GM23248 (cell line): ENCODE measurements at regions not wholly inside any gene's neighbourhood (a gene's known extent, or its start where the extent isn't known, plus 50 kb on each side); places are given as distances from the start of the nearest gene placed in this dataset.

Experiments
- EZH2 ChIP-seq: fragments of 200-600 bp; sonication (generic); IDR thresholded peaks from 2 replicates; pipeline ENCODE4 v1.6.1; 2018; ENCODE audit warnings: antibody characterized with exemption, mild to moderate bottlenecking; ENCODE audit not compliant: insufficient read depth, poor library complexity, severe bottlenecking
- EZH2phosphoT487 ChIP-seq: fragments of 200-600 bp; sonication (generic); IDR thresholded peaks from 2 replicates; pipeline ENCODE4 v1.6.1; 2018; ENCODE audit warnings: antibody characterized with exemption, moderate library complexity, mild to moderate bottlenecking, low read depth; ENCODE audit not compliant: insufficient read depth

DNA sequence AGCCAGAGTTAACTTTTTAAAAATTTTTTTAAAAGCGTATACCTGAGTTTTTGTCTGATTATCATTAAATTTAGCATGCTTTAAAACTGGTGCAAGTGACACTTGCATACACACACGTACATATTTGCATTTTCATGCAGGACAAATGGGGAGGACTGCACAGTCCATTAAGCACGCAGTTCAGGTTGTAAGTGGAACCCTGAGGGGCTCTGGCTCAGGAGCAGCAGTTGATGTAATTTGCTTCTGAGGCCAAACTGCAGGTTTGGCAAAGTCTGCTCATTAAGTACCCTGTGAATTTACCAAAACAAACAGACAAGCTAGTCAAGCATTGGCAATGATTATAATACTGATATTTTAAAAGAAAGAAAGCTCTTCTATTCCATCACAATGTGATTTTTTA lies 215.8 kb upstream of the PFKP start:
- no peak for TF ChIP-seq EZH2
- no peak for TF ChIP-seq EZH2phosphoT487
